ENCODE measurements at regions not wholly inside any gene's neighbourhood (a gene's known extent, or its start where the extent isn't known, plus 50 kb on each side); places are given as distances from the start of the nearest gene placed in this dataset.

DNA sequence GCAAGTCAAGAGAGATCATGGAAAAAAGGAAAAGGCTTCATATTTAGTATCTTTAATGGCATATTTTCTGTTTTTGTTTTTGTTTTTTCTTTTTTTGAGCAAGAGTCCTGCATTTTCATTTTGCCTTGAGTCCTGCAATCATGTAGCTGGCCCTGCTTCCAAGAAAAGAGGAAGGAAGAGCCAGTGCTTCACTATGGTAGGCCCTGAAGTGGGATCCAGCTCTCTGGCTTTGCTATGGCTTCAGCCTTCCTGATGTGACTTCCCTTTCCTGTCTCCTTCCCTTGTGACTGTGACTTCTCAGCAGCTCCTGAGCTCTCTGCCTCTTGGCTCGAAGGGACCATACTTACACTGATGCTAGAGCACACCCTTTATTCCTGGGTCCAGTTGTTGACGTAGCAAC, 512.3 kb downstream of the INHBA start:
- DNase-seq: no peak
- ATAC-seq (ENCODE audit: insufficient read depth, low FRiP score): no peak
- no peak for TF ChIP-seq CTCF (IDR thresholded peaks at IDR 0.05; ENCODE audit: control extremely low read depth, extremely low read depth)
- no peak overlapping the region for H3K27ac ChIP-seq (ENCODE audit: low read depth in 1 of 2, low read length in 1 of 2)
- 47 to 62% methylated on average over 2 of the region's 2 CpGs for WGBS, 2 donors
- H3K9me3 ChIP-seq (ENCODE audit: control insufficient read depth in 4 of 4, insufficient read depth in 3 of 4, low read length in 3 of 4): no peaks in the 10 kb centered on the region
- no peaks in the 10 kb centered on the region for H3K36me3 ChIP-seq (ENCODE audit: control insufficient read depth in 4 of 4, insufficient read depth in 4 of 4, low read length in 4 of 4)
- no peak overlapping the region for H3K9ac ChIP-seq (ENCODE audit: insufficient read depth in 1 of 2, low read length in 2 of 2)
- no peak overlapping the region for H3K4me3 ChIP-seq
- H3K4me1 ChIP-seq (ENCODE audit: control insufficient read depth in 5 of 5, insufficient read depth in 5 of 5, low read length in 5 of 5): peaks cover 0 to 6% (median 0%) of the 10 kb centered on the region in 5 donors
- no peaks in the 10 kb centered on the region for H3K27me3 ChIP-seq (ENCODE audit: control insufficient read depth in 3 of 3, insufficient read depth in 3 of 3, low read length in 2 of 3)

DNA sequence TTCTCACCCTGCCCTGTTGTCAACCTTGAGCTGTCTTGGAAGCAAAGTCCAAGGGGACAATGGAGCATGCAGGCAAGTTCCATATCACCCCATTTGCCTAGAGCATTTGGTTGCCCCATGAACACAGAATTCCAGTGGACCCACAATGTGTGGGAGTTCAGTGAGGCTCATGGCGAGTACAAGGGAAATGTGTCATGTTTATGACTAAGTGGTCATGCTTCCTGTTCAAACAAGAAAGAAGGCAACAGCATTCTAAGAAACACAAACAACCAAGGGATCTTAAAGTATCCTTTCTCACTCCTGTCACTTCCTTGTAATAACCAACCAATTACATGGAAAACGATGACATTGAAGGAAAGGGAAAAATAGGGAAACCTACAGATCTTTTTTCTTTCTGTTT, 513.0 kb downstream of the INHBA start:
- no peak overlapping the region for H3K27ac ChIP-seq (ENCODE audit: low read depth in 1 of 2, low read length in 1 of 2)
- no peak for TF ChIP-seq CTCF (IDR thresholded peaks at IDR 0.05; ENCODE audit: control extremely low read depth, extremely low read depth)
- no peak overlapping the region for H3K4me3 ChIP-seq
- H3K9me3 ChIP-seq (ENCODE audit: control insufficient read depth in 4 of 4, insufficient read depth in 3 of 4, low read length in 3 of 4): no peaks in the 10 kb centered on the region
- no peak for DNase-seq
- WGBS, 2 donors: 54 to 60% methylated on average over 2 of the region's 2 CpGs
- no peaks in the 10 kb centered on the region for H3K36me3 ChIP-seq (ENCODE audit: control insufficient read depth in 4 of 4, insufficient read depth in 4 of 4, low read length in 4 of 4)
- ATAC-seq (ENCODE audit: insufficient read depth, low FRiP score): no peak
- H3K27me3 ChIP-seq (ENCODE audit: control insufficient read depth in 3 of 3, insufficient read depth in 3 of 3, low read length in 2 of 3): no peaks in the 10 kb centered on the region
- H3K4me1 ChIP-seq (ENCODE audit: control insufficient read depth in 5 of 5, insufficient read depth in 5 of 5, low read length in 5 of 5): peaks cover 0 to 6% (median 0%) of the 10 kb centered on the region in 5 donors
- no peak overlapping the region for H3K9ac ChIP-seq (ENCODE audit: insufficient read depth in 1 of 2, low read length in 2 of 2)

DNA sequence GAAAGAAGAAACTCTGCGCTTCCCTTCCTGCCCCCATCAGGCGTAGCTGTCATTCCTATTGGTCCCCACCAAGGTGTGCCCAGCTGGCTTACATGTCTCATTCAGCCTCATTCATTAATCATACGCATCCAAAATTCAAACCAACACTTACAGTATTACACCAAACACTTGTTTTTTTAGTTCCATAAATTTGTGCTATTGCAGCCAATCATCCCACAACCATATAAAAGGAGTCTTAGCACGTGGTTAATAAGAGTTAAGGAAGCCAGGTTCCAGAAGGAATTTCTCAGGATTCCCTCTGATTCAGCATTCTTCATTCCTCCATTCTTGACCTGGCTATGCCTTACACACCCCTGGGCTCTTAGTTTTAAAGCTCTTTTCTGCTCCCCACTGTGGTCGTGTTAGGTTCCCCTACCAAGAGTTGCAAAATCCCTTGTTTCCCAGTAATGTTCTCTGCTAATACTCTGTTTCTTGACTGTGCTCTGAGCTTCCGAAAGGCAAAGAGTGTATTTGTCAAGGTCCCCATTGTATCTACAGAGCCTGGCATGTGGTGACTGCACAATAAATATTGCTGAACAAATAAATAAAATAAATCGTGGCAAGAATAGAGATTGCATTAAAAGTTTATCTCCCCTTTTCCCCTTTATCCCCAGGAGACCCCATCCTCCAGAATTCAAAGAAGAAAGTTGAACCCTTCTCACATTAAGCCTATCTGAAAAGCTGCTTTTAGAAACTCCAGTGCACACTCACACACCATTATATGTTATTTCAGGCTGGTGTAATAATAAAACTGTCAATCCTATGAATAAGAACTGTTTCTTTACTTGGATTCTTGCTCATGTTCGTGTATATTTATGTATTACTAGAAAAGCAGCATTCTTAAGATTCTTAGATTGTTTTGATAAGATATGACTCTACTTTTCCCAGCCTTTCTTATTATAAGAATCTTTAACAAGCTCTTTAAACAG, 514.4 kb downstream of the INHBA start:
- Histone ChIP-seq H3K4me3 (no peak overlapping the region), H3K36me3 (ENCODE audit: control insufficient read depth in 4 of 4, insufficient read depth in 4 of 4, low read length in 4 of 4) (no peaks in the 10 kb centered on the region), H3K27me3 (ENCODE audit: control insufficient read depth in 3 of 3, insufficient read depth in 3 of 3, low read length in 2 of 3) (no peaks in the 10 kb centered on the region), H3K9ac (ENCODE audit: insufficient read depth in 1 of 2, low read length in 2 of 2) (no peak overlapping the region), H3K4me1 (ENCODE audit: control insufficient read depth in 5 of 5, insufficient read depth in 5 of 5, low read length in 5 of 5) (peaks cover 0 to 6% (median 0%) of the 10 kb centered on the region in 5 donors), H3K9me3 (ENCODE audit: control insufficient read depth in 4 of 4, insufficient read depth in 3 of 4, low read length in 3 of 4) (no peaks in the 10 kb centered on the region), H3K27ac (ENCODE audit: low read depth in 1 of 2, low read length in 1 of 2) (no peak overlapping the region)
- WGBS, 2 donors: 63 to 76% methylated on average over 8 of the region's 8 CpGs
- TF ChIP-seq CTCF (IDR thresholded peaks at IDR 0.05; ENCODE audit: control extremely low read depth, extremely low read depth): no peak
- ATAC-seq (ENCODE audit: insufficient read depth, low FRiP score) (no peak), DNase-seq (peak in 2 of 3 donors; percentile 26 to 52)
